SK-N-SH treated with all-trans-retinoic acid at 6 μM for 48 hours (cell line): ENCODE measurements at regions not wholly inside any gene's neighbourhood (a gene's known extent, or its start where the extent isn't known, plus 50 kb on each side); places are given as distances from the start of the nearest gene placed in this dataset.
A peak's percentile ranks its signal among the peaks of the same experiment; 100 is the strongest.

ENCODE experiments used
- ATAC-seq: fragments of 200-7000 bp; cut with Tn5 transposase; 3 replicates; pipeline ENCODE4 v1.9.1; 2020; ENCODE audit warnings: mild to moderate bottlenecking, moderate library complexity
- ARNTL ChIP-seq: fragments of 450-650 bp; formaldehyde crosslinking; IDR thresholded peaks from 2 replicates; pipeline ENCODE4 v1.5.0; 2020; ENCODE audit warnings: low read depth, mild to moderate bottlenecking, moderate library complexity, borderline replicate concordance
- BACH2 ChIP-seq: fragments of 250-450 bp; sonication (Bioruptor Pico); IDR thresholded peaks from 2 replicates; pipeline ENCODE4 v1.9.0; 2021; ENCODE audit warnings: mild to moderate bottlenecking, borderline replicate concordance
- CSDC2 ChIP-seq: fragments of 250-450 bp; sonication (Bioruptor Pico); IDR thresholded peaks from 2 replicates; pipeline ENCODE4 v1.5.0; 2020; ENCODE audit warnings: mild to moderate bottlenecking, moderate library complexity
- CSRNP3 ChIP-seq: fragments of 250-450 bp; sonication (Bioruptor Pico); IDR thresholded peaks from 2 replicates; pipeline ENCODE4 v1.5.1; 2021; ENCODE audit warnings: mild to moderate bottlenecking, moderate library complexity
- ESRRG ChIP-seq: fragments of 250-450 bp; sonication (Bioruptor Pico); IDR thresholded peaks from 2 replicates; pipeline ENCODE4 v1.6.1; 2021; ENCODE audit warnings: mild to moderate bottlenecking
- GLIS3 ChIP-seq: fragments of 250-450 bp; sonication (Bioruptor Pico); IDR thresholded peaks from 2 replicates; pipeline ENCODE4 v1.5.0; 2020; ENCODE audit warnings: mild to moderate bottlenecking, moderate library complexity
- ISL1 ChIP-seq: fragments of 250-450 bp; sonication (Bioruptor Pico); IDR thresholded peaks from 2 replicates; pipeline ENCODE4 v2.1.2; 2022; ENCODE audit warnings: mild to moderate bottlenecking, moderate library complexity
- OSR1 ChIP-seq: fragments of 250-450 bp; sonication (Bioruptor Pico); IDR thresholded peaks from 2 replicates; pipeline ENCODE4 v1.8.0; 2022; ENCODE audit warnings: moderate library complexity, mild to moderate bottlenecking, inconsistent platforms
- PPARA ChIP-seq: fragments of 250-450 bp; sonication (Bioruptor Pico); IDR thresholded peaks from 2 replicates; pipeline ENCODE4 v1.5.0; 2020; ENCODE audit warnings: mild to moderate bottlenecking, borderline replicate concordance
- RARB ChIP-seq: fragments of 250-450 bp; sonication (Bioruptor Pico); IDR thresholded peaks from 2 replicates; pipeline ENCODE4 v1.8.0; 2021; ENCODE audit warnings: mild to moderate bottlenecking, moderate library complexity
- SNAI2 ChIP-seq: fragments of 250-450 bp; sonication (Bioruptor Pico); IDR thresholded peaks from 2 replicates; pipeline ENCODE4 v1.5.0; 2020; ENCODE audit warnings: mild to moderate bottlenecking, moderate library complexity
- TCF4 ChIP-seq: fragments of 250-450 bp; sonication (Bioruptor Pico); IDR thresholded peaks from 2 replicates; pipeline ENCODE4 v1.8.0; 2021; ENCODE audit warnings: mild to moderate bottlenecking, moderate library complexity, borderline replicate concordance
- TOX ChIP-seq: fragments of 250-450 bp; sonication (Bioruptor Pico); IDR thresholded peaks from 2 replicates; pipeline ENCODE4 v1.8.0; 2021; ENCODE audit warnings: mild to moderate bottlenecking, moderate library complexity, borderline replicate concordance
- TSHZ2 ChIP-seq: fragments of 250-450 bp; sonication (Bioruptor Pico); IDR thresholded peaks from 2 replicates; pipeline ENCODE4 v1.5.0; 2020; ENCODE audit warnings: mild to moderate bottlenecking, moderate library complexity
- ZC3H10 ChIP-seq: fragments of 250-450 bp; sonication (Bioruptor Pico); IDR thresholded peaks from 2 replicates; pipeline ENCODE4 v1.5.1; 2021; ENCODE audit warnings: mild to moderate bottlenecking, moderate library complexity
- ZFP3 ChIP-seq: fragments of 250-450 bp; sonication (Bioruptor Pico); IDR thresholded peaks from 2 replicates; pipeline ENCODE4 v1.5.0; 2020; ENCODE audit warnings: mild to moderate bottlenecking, moderate library complexity
- ZFP30 ChIP-seq: fragments of 450-650 bp; formaldehyde crosslinking; IDR thresholded peaks from 2 replicates; pipeline ENCODE4 v1.5.0; 2022; ENCODE audit warnings: mild to moderate bottlenecking, moderate library complexity
- ZNF565 ChIP-seq: fragments of 450-650 bp; formaldehyde crosslinking; conservative IDR thresholded peaks from 2 replicates; pipeline ENCODE4 v1.5.0; 2020; ENCODE audit warnings: low read depth, mild to moderate bottlenecking, moderate library complexity
- ZNF70 ChIP-seq: fragments of 450-650 bp; formaldehyde crosslinking; IDR thresholded peaks from 2 replicates; pipeline ENCODE4 v1.5.0; 2020; ENCODE audit warnings: mild to moderate bottlenecking, moderate library complexity
- ZNF8 ChIP-seq: fragments of 450-650 bp; formaldehyde crosslinking; IDR thresholded peaks from 2 replicates; pipeline ENCODE4 v1.5.0; 2020; ENCODE audit warnings: mild to moderate bottlenecking, moderate library complexity
- TF ChIP-seq, protein P1 (sequence below): fragments of 250-450 bp; sonication (Bioruptor Pico); IDR thresholded peaks from 2 replicates; pipeline ENCODE4 v1.5.1; 2020; ENCODE audit warnings: low read depth, mild to moderate bottlenecking, moderate library complexity
- TF ChIP-seq, protein P2 (sequence below): fragments of 250-450 bp; sonication (Bioruptor Pico); IDR thresholded peaks from 2 replicates; pipeline ENCODE4 v1.8.0; 2020; ENCODE audit warnings: mild to moderate bottlenecking, moderate library complexity, borderline replicate concordance
- TF ChIP-seq, protein P3 (sequence below): fragments of 250-450 bp; sonication (Bioruptor Pico); IDR thresholded peaks from 2 replicates; pipeline ENCODE4 v1.8.0; 2021; ENCODE audit warnings: low read depth, mild to moderate bottlenecking, moderate library complexity, borderline replicate concordance

DNA sequence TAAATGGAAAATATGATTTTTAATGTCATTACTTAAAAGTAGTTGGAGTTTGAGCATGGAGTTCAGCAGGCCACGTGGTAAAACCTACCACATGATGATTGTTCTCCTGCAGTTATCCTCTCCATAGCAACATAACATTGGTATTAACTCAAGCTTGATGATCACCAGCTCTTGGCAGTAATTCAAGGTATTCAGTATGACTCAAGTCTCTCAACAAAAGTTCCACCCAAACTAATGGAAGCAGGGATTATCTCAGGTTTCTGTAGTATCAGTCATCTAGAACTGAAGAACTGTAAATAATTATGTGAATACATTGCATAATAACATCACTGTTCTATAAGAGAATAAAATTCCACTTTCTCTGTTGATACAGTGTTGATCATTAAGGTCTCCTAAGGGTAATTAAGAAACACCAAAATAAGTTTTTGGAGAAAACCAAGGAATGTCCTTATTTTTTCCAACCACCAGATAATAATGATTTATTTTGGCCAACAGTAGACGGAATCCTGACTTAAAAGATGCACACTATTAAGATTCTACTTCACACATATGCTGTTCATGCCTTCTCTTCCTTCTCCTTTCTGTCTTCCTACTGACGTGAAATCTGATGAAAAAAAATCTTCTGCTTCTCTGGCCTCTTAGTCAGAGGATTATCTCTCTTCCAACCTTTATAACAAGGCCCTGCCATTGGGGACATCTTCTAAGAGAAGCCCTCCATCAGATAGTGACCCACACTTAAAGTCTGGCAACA lies 1092.3 kb downstream of the EFNB2 start:
- TF ChIP-seq ZFP30 (no peak), ZFP3 (CRISPR knock-in tag) (no peak), ZNF8 (no peak), ZNF565 (no peak), TOX (CRISPR knock-in tag) (peak; percentile 80; the same call in 1 of the 2 replicates), ZC3H10 (CRISPR knock-in tag) (peak; percentile 80), ZNF70 (CRISPR knock-in tag) (no peak), CSDC2 (no peak), TCF4 (CRISPR knock-in tag) (0 out of 2 replicates have a peak, but pooled peaks have one; percentile 32), BACH2 (CRISPR knock-in tag) (no peak), RARB (CRISPR knock-in tag) (no peak), ESRRG (CRISPR knock-in tag) (no peak), GLIS3 (no peak), ISL1 (CRISPR knock-in tag) (peak; percentile 92)
- TF ChIP-seq, protein P1, sequence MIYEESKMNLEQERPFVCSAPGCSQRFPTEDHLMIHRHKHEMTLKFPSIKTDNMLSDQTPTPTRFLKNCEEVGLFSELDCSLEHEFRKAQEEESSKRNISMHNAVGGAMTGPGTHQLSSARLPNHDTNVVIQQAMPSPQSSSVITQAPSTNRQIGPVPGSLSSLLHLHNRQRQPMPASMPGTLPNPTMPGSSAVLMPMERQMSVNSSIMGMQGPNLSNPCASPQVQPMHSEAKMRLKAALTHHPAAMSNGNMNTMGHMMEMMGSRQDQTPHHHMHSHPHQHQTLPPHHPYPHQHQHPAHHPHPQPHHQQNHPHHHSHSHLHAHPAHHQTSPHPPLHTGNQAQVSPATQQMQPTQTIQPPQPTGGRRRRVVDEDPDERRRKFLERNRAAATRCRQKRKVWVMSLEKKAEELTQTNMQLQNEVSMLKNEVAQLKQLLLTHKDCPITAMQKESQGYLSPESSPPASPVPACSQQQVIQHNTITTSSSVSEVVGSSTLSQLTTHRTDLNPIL (CRISPR knock-in tag), result peak; percentile 69
- TF ChIP-seq, protein P2, sequence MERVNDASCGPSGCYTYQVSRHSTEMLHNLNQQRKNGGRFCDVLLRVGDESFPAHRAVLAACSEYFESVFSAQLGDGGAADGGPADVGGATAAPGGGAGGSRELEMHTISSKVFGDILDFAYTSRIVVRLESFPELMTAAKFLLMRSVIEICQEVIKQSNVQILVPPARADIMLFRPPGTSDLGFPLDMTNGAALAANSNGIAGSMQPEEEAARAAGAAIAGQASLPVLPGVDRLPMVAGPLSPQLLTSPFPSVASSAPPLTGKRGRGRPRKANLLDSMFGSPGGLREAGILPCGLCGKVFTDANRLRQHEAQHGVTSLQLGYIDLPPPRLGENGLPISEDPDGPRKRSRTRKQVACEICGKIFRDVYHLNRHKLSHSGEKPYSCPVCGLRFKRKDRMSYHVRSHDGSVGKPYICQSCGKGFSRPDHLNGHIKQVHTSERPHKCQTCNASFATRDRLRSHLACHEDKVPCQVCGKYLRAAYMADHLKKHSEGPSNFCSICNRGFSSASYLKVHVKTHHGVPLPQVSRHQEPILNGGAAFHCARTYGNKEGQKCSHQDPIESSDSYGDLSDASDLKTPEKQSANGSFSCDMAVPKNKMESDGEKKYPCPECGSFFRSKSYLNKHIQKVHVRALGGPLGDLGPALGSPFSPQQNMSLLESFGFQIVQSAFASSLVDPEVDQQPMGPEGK (CRISPR knock-in tag), result no peak; the same call in 1 of the 2 replicates
- TF ChIP-seq, protein P3, sequence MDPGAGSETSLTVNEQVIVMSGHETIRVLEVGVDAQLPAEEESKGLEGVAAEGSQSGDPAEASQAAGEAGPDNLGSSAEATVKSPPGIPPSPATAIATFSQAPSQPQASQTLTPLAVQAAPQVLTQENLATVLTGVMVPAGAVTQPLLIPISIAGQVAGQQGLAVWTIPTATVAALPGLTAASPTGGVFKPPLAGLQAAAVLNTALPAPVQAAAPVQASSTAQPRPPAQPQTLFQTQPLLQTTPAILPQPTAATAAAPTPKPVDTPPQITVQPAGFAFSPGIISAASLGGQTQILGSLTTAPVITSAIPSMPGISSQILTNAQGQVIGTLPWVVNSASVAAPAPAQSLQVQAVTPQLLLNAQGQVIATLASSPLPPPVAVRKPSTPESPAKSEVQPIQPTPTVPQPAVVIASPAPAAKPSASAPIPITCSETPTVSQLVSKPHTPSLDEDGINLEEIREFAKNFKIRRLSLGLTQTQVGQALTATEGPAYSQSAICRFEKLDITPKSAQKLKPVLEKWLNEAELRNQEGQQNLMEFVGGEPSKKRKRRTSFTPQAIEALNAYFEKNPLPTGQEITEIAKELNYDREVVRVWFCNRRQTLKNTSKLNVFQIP, result no peak
- peak; percentile 92 for ATAC-seq

DNA sequence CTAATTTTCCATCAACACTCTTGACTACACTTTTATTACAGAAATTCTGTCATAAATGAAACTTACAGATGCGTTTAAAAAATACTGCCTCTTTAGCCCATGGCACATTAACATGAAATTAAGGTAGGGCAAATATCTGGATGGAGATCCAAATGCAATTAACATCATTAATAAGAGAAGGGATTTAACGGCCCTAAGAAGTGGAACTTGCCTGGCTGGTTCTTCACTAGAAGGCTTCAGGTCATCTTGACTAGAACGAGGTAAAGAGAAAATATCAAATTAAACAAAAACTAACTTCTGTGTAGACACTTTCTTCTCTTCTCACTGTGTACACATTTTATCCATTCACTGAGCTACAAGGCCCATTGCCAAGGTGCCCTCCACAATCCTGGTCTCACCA lies 1093.4 kb downstream of the EFNB2 start:
- ATAC-seq, result no peak
- no peak for TF ChIP-seq CSDC2
- no peak for TF ChIP-seq ISL1 (CRISPR knock-in tag)
- no peak for TF ChIP-seq SNAI2 (CRISPR knock-in tag)
- TF ChIP-seq, protein P1 (CRISPR knock-in tag), result no peak
- no peak for TF ChIP-seq OSR1 (CRISPR knock-in tag)
- TF ChIP-seq ZNF565, result no peak
- no peak for TF ChIP-seq ZFP3 (CRISPR knock-in tag)
- no peak for TF ChIP-seq ZFP30
- no peak for TF ChIP-seq BACH2 (CRISPR knock-in tag)
- no peak for TF ChIP-seq ZNF8
- no peak for TF ChIP-seq CSRNP3 (CRISPR knock-in tag)
- TF ChIP-seq, protein P2 (CRISPR knock-in tag), result no peak
- no peak for TF ChIP-seq ZNF70 (CRISPR knock-in tag)
- no peak for TF ChIP-seq TCF4 (CRISPR knock-in tag)
- no peak for TF ChIP-seq ESRRG (CRISPR knock-in tag)
- no peak for TF ChIP-seq TOX (CRISPR knock-in tag)
- no peak for TF ChIP-seq ARNTL (CRISPR knock-in tag)
- TF ChIP-seq TSHZ2 (CRISPR knock-in tag), result no peak
- no peak for TF ChIP-seq PPARA (CRISPR knock-in tag)
- TF ChIP-seq, protein P3, result no peak
- TF ChIP-seq, all 23 proteins: peak for 0
